Transverse colon (tissue), 4 donors: ENCODE measurements at regions not wholly inside any gene's neighbourhood (a gene's known extent, or its start where the extent isn't known, plus 50 kb on each side); places are given as distances from the start of the nearest gene placed in this dataset.

Experiments
- EP300 ChIP-seq: sonication (generic); formaldehyde crosslinking; IDR thresholded peaks from one replicate; pipeline ENCODE4 v1.6.1; 2017; ENCODE audit warnings: antibody characterized with exemption, low read depth
- POLR2A ChIP-seq: fragments of 450-650 bp; IDR thresholded peaks from one replicate; pipeline ENCODE4 v1.6.1; 2016; ENCODE audit warnings: antibody characterized with exemption, mild to moderate bottlenecking, moderate library complexity
- POLR2AphosphoS5 ChIP-seq, 3 donors: sonication (generic); formaldehyde crosslinking; IDR thresholded peaks; one replicate each; pipeline ENCODE4 v1.6.1; 2016; ENCODE audit warnings: antibody characterized with exemption in 3 of 3
- TF ChIP-seq, protein P1 (sequence below), 5 experiments: fragments of 200-600 bp in 3 of 5; fragments of 450-650 bp in 2 of 5; sonication (generic) in 3 of 5; IDR thresholded peaks; 1 replicate in 2 of 5; 2 replicates in 3 of 5; pipeline ENCODE4 v1.5.1; 2016 to 2017; ENCODE audit warnings: antibody characterized with exemption in 5 of 5, inconsistent platforms in 3 of 5, mild to moderate bottlenecking in 2 of 5, moderate library complexity in 1 of 5

DNA sequence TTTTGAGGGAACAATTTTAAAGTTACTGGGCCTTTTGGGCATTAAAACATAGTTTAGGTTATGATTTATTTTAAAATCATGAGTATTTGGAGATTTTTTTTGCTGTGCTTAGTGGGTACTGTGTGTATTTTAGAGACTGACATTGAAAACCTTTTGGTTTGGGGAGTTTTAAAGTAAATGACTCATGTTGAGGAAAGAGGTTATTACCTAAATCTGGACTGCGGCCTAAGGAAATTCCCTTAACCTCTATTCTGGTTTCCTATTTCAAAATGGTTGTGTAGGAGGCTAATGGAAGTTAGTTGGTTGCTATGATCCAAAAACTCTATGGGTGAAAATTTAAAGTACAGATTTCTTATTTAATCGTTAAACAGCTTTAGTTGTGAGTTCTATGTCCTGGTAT lies 57.3 kb upstream of the DPH6 start:
- TF ChIP-seq POLR2AphosphoS5 (IDR thresholded peaks at IDR 0.05): no peak
- TF ChIP-seq, protein P1, sequence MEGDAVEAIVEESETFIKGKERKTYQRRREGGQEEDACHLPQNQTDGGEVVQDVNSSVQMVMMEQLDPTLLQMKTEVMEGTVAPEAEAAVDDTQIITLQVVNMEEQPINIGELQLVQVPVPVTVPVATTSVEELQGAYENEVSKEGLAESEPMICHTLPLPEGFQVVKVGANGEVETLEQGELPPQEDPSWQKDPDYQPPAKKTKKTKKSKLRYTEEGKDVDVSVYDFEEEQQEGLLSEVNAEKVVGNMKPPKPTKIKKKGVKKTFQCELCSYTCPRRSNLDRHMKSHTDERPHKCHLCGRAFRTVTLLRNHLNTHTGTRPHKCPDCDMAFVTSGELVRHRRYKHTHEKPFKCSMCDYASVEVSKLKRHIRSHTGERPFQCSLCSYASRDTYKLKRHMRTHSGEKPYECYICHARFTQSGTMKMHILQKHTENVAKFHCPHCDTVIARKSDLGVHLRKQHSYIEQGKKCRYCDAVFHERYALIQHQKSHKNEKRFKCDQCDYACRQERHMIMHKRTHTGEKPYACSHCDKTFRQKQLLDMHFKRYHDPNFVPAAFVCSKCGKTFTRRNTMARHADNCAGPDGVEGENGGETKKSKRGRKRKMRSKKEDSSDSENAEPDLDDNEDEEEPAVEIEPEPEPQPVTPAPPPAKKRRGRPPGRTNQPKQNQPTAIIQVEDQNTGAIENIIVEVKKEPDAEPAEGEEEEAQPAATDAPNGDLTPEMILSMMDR (IDR thresholded peaks at IDR 0.05): no peak
- TF ChIP-seq POLR2A: no peak
- no peak for TF ChIP-seq EP300
